Neural crest cell (in vitro differentiated cells): ENCODE measurements at regions not wholly inside any gene's neighbourhood (a gene's known extent, or its start where the extent isn't known, plus 50 kb on each side); places are given as distances from the start of the nearest gene placed in this dataset.

Experiments
- DNase-seq: peaks from one replicate; pipeline ENCODE4 v3.0.0; 2021; ENCODE audit warnings: low read depth, mixed read lengths, low spot score
- H3K27ac Mint-ChIP-seq: one replicate; pipeline ENCODE4 v1.8.0; 2021; ENCODE audit warnings: mild to moderate bottlenecking, mixed read lengths; ENCODE audit not compliant: unreplicated experiment
- H3K27me3 Mint-ChIP-seq: 2 replicates; pipeline ENCODE4 v1.8.0; 2021; ENCODE audit warnings: low read depth, mild to moderate bottlenecking, mixed read lengths
- H3K36me3 Mint-ChIP-seq: 2 replicates; pipeline ENCODE4 v1.8.0; 2021; ENCODE audit warnings: low read depth, mild to moderate bottlenecking, mixed read lengths
- H3K4me1 Mint-ChIP-seq: 2 replicates; pipeline ENCODE4 v1.8.0; 2021; ENCODE audit warnings: mixed read lengths
- H3K4me3 Mint-ChIP-seq: one replicate; pipeline ENCODE4 v1.8.0; 2021; ENCODE audit warnings: mild to moderate bottlenecking, mixed read lengths
- H3K9me3 Mint-ChIP-seq: 2 replicates; pipeline ENCODE4 v1.8.0; 2021; ENCODE audit warnings: mixed read lengths
- TF ChIP-seq, protein P1 (sequence below): fragments of 200-600 bp; sonication (generic); conservative IDR thresholded peaks from 2 replicates; pipeline ENCODE4 v1.5.0; 2021; ENCODE audit warnings: antibody characterized with exemption, mild to moderate bottlenecking

DNA sequence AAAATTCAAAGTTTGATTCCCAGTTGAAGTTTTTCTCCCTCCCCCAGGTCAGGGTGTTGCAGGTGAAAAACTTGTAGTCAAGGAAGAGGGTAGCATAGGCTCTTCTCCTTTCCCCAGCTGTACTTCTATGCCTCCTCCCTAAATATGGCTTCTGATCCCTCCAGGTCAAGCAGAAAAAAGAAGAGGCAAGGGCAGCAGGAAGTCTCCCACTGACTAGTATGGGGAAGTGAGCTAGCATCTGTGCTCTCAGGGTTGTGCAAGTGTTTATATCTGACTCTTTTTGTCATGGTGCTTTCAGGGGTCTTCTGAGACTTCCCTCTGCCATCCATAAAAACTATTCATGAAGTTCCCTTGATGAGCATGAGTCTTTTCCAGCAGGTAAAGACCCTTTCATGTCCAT lies 76.0 kb downstream of the ATPSCKMT start:
- Mint-ChIP-seq H3K4me3 (no peak overlapping the region), H3K9me3 (peaks cover 3% of the 10 kb centered on the region), H3K4me1 (no peaks in the 10 kb centered on the region), H3K36me3 (peaks cover under 1% of the 10 kb centered on the region), H3K27me3 (no peaks in the 10 kb centered on the region), H3K27ac (no peak overlapping the region)
- TF ChIP-seq, protein P1, sequence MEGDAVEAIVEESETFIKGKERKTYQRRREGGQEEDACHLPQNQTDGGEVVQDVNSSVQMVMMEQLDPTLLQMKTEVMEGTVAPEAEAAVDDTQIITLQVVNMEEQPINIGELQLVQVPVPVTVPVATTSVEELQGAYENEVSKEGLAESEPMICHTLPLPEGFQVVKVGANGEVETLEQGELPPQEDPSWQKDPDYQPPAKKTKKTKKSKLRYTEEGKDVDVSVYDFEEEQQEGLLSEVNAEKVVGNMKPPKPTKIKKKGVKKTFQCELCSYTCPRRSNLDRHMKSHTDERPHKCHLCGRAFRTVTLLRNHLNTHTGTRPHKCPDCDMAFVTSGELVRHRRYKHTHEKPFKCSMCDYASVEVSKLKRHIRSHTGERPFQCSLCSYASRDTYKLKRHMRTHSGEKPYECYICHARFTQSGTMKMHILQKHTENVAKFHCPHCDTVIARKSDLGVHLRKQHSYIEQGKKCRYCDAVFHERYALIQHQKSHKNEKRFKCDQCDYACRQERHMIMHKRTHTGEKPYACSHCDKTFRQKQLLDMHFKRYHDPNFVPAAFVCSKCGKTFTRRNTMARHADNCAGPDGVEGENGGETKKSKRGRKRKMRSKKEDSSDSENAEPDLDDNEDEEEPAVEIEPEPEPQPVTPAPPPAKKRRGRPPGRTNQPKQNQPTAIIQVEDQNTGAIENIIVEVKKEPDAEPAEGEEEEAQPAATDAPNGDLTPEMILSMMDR = no peak
- no peak for DNase-seq

DNA sequence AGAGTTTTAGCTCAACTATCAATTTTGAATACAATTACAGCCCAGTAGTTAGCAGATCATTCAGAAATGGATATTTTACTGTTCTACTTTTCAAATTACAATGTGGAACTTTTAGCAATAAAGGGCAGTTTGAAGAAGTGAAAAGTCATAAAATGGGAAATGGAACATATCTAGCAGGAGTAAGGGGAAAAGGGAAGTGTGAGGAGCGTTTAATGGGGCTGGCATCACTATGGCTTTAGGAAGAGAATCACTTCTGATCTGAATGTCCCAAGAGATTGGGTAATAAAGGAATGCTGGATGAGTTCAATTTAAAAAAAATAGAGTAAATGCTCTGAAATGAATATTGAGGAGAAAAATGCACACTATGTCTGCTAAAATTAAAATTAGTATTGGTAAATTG lies 77.4 kb downstream of the ATPSCKMT start:
- Mint-ChIP-seq H3K9me3 (peaks cover 2% of the 10 kb centered on the region), H3K4me1 (peaks cover 4% of the 10 kb centered on the region), H3K36me3 (no peaks in the 10 kb centered on the region), H3K4me3 (no peak overlapping the region), H3K27me3 (no peaks in the 10 kb centered on the region), H3K27ac (no peak overlapping the region)
- DNase-seq = no peak
- TF ChIP-seq, protein P1 = no peak

GRCh38 chr5:10169359-10169758 lies 80.3 kb downstream of the ATPSCKMT start:
- DNase-seq = no peak
- no peak overlapping the region for H3K27ac Mint-ChIP-seq
- H3K4me1 Mint-ChIP-seq = peaks cover 4% of the 10 kb centered on the region
- TF ChIP-seq, protein P1 = no peak
- no peaks in the 10 kb centered on the region for H3K27me3 Mint-ChIP-seq
- H3K36me3 Mint-ChIP-seq = peaks cover 7% of the 10 kb centered on the region
- H3K9me3 Mint-ChIP-seq = peaks cover 14% of the 10 kb centered on the region
- H3K4me3 Mint-ChIP-seq = no peak overlapping the region

- Mint-ChIP-seq H3K4me1 (peaks cover 4% of the 10 kb centered on the region), H3K9me3 (peaks cover 17% of the 10 kb centered on the region), H3K27me3 (no peaks in the 10 kb centered on the region), H3K4me3 (no peak overlapping the region), H3K27ac (peak overlapping the region; percentile 50), H3K36me3 (peaks cover 7% of the 10 kb centered on the region)
- TF ChIP-seq, protein P1 = no peak
- DNase-seq = no peak
These were observed 81.4 kb downstream of the ATPSCKMT start for GRCh38 chr5:10168254-10168653.

- DNase-seq = no peak
- no peaks in the 10 kb centered on the region for H3K27me3 Mint-ChIP-seq
- H3K4me3 Mint-ChIP-seq = no peak overlapping the region
- peaks cover 17% of the 10 kb centered on the region for H3K9me3 Mint-ChIP-seq
- TF ChIP-seq, protein P1 = no peak
- peaks cover 4% of the 10 kb centered on the region for H3K4me1 Mint-ChIP-seq
- peaks cover 7% of the 10 kb centered on the region for H3K36me3 Mint-ChIP-seq
- H3K27ac Mint-ChIP-seq = peak overlapping the region; percentile 50
These were observed 81.9 kb downstream of the ATPSCKMT start for GRCh38 chr5:10167806-10168205.

DNA sequence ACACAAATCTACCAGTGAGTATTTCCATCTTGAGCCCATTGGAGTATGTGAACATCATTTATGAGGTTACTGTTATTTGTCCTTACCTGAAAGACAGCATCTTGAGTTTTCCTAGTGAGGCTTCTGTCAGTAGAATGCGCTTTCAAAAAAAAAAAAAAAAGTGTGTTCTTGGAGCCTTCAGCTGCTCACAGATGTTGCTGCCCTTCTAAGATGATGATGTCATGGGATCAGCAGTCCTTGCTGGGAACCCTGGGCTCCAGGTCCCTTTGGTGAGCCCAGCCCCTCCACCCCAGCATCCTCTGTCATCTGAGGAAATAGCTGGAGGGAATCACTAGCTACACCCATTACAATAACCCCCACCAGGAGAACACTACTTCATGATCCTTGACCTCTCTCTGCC lies 83.3 kb downstream of the ATPSCKMT start:
- Mint-ChIP-seq H3K27me3 (no peaks in the 10 kb centered on the region), H3K27ac (no peak overlapping the region), H3K9me3 (peaks cover 17% of the 10 kb centered on the region), H3K4me3 (no peak overlapping the region), H3K36me3 (peaks cover 7% of the 10 kb centered on the region), H3K4me1 (peaks cover 11% of the 10 kb centered on the region)
- no peak for DNase-seq
- TF ChIP-seq, protein P1 = no peak
